H1 (cell line): ENCODE measurements at regions not wholly inside any gene's neighbourhood (a gene's known extent, or its start where the extent isn't known, plus 50 kb on each side); places are given as distances from the start of the nearest gene placed in this dataset.

ENCODE experiments used
- BACH1 ChIP-seq: IDR thresholded peaks from 2 replicates; pipeline ENCODE4 v1.6.1; 2012; ENCODE audit warnings: low read length, improper control_type of control experiment
- CREB1 ChIP-seq: IDR thresholded peaks from 2 replicates; pipeline ENCODE4 v1.6.1; 2012; ENCODE audit warnings: inconsistent platforms
- POLR2AphosphoS5 ChIP-seq: IDR thresholded peaks from 2 replicates; pipeline ENCODE4 v1.6.1; 2011; ENCODE audit warnings: low read depth, low read length
- TF ChIP-seq, protein P1 (sequence below), 3 experiments: IDR thresholded peaks; 1 replicate in 2 of 3; 2 replicates in 1 of 3; pipeline versions ENCODE4 v1.5.1 to v1.6.1; 2011; ENCODE audit warnings: low read length in 3 of 3, mild to moderate bottlenecking in 3 of 3, inconsistent platforms in 2 of 3, low read depth in 1 of 3, moderate library complexity in 1 of 3; ENCODE audit not compliant: insufficient read depth in 1 of 3; ENCODE audit errors: control extremely low read depth in 1 of 3

DNA sequence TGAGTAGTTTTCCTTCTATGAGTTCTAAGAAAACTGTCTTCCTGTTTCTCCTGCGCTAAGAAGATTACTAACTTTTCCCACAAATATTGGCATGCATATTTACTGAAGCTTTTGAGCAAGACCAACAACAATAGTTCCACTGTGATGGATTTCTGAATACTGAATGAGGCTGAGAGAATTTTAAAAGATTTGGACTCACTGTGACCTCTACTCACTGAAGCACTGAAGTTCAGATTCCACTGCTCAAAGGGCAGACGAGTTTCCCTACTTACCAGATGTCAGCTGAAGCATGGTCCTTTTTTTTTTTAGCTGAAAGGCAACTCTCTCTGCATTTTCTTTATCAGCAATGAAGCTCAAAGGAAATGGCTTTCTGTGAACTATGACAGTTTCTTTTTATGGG lies 718.5 kb downstream of the RFPL4B start:
- TF ChIP-seq, protein P1, sequence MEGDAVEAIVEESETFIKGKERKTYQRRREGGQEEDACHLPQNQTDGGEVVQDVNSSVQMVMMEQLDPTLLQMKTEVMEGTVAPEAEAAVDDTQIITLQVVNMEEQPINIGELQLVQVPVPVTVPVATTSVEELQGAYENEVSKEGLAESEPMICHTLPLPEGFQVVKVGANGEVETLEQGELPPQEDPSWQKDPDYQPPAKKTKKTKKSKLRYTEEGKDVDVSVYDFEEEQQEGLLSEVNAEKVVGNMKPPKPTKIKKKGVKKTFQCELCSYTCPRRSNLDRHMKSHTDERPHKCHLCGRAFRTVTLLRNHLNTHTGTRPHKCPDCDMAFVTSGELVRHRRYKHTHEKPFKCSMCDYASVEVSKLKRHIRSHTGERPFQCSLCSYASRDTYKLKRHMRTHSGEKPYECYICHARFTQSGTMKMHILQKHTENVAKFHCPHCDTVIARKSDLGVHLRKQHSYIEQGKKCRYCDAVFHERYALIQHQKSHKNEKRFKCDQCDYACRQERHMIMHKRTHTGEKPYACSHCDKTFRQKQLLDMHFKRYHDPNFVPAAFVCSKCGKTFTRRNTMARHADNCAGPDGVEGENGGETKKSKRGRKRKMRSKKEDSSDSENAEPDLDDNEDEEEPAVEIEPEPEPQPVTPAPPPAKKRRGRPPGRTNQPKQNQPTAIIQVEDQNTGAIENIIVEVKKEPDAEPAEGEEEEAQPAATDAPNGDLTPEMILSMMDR (IDR thresholded peaks at IDR 0.05; ENCODE audit: control extremely low read depth in 1 of 3, insufficient read depth in 1 of 3, low read depth in 1 of 3, low read length in 3 of 3), result no peak
- TF ChIP-seq POLR2AphosphoS5 (no peak), BACH1 (no peak), CREB1 (no peak)
